PFSK-1 (cell line): ENCODE measurements at regions not wholly inside any gene's neighbourhood (a gene's known extent, or its start where the extent isn't known, plus 50 kb on each side); places are given as distances from the start of the nearest gene placed in this dataset.

Source experiments
- POLR2AphosphoS5 ChIP-seq: IDR thresholded peaks from 2 replicates; pipeline ENCODE4 v1.6.1; 2012; ENCODE audit warnings: low read depth, mild to moderate bottlenecking, control low read depth, low read length, moderate library complexity
- SIN3A ChIP-seq: IDR thresholded peaks from 2 replicates; pipeline ENCODE4 v1.6.1; 2012; ENCODE audit warnings: mild to moderate bottlenecking, low read length, moderate library complexity, borderline replicate concordance; ENCODE audit not compliant: insufficient read depth

GRCh38 chr5:91941588-91941987 lies 558.5 kb upstream of the ARRDC3 start:
- TF ChIP-seq POLR2AphosphoS5 (no peak), SIN3A (no peak)
